Peyer's patch (tissue), 4 donors: ENCODE measurements at regions not wholly inside any gene's neighbourhood (a gene's known extent, or its start where the extent isn't known, plus 50 kb on each side); places are given as distances from the start of the nearest gene placed in this dataset.

Experiments
- DNase-seq, 3 donors: peaks; one replicate each; pipeline ENCODE4 v3.0.0-alpha.2; 2017 to 2019
- H3K27ac ChIP-seq, 4 donors: fragments of 200-600 bp; sonication (generic); one replicate each; pipeline ENCODE4 v1.5.1; 2016 to 2019
- H3K27me3 ChIP-seq, 2 donors: fragments of 200-600 bp; sonication (generic); one replicate each; pipeline ENCODE4 v1.5.1; 2019
- H3K36me3 ChIP-seq, 3 donors: fragments of 200-600 bp; sonication (generic); one replicate each; pipeline ENCODE4 v1.5.1; 2016 to 2019
- H3K4me1 ChIP-seq, 4 donors: fragments of 200-600 bp; sonication (generic); one replicate each; pipeline ENCODE4 v1.5.1; 2016 to 2019
- H3K4me3 ChIP-seq, 4 donors: fragments of 200-600 bp; sonication (generic); 1 replicate in 3 of 4; 2 replicates in 1 of 4; pipeline ENCODE4 v1.5.1; 2016 to 2019; ENCODE audit warnings: mild to moderate bottlenecking in 1 of 4
- H3K9me3 ChIP-seq, 4 donors: fragments of 200-600 bp; sonication (generic); one replicate each; pipeline ENCODE4 v1.5.1; 2016 to 2019; ENCODE audit warnings: mild to moderate bottlenecking in 1 of 4
- POLR2A ChIP-seq, 2 donors: fragments of 450-650 bp; IDR thresholded peaks; one replicate each; pipeline ENCODE4 v1.5.1; 2017; ENCODE audit warnings: antibody characterized with exemption in 2 of 2, mild to moderate bottlenecking in 2 of 2, moderate library complexity in 2 of 2
- TF ChIP-seq, protein P1 (sequence below), 6 experiments: fragments of 450-650 bp in 4 of 6; fragments of 200-600 bp in 2 of 6; sonication (generic) in 1 of 6; IDR thresholded peaks; one replicate each; pipeline ENCODE4 v1.5.1; 2017 to 2019; ENCODE audit warnings: antibody characterized with exemption in 6 of 6, mild to moderate bottlenecking in 3 of 6, moderate library complexity in 1 of 6

DNA sequence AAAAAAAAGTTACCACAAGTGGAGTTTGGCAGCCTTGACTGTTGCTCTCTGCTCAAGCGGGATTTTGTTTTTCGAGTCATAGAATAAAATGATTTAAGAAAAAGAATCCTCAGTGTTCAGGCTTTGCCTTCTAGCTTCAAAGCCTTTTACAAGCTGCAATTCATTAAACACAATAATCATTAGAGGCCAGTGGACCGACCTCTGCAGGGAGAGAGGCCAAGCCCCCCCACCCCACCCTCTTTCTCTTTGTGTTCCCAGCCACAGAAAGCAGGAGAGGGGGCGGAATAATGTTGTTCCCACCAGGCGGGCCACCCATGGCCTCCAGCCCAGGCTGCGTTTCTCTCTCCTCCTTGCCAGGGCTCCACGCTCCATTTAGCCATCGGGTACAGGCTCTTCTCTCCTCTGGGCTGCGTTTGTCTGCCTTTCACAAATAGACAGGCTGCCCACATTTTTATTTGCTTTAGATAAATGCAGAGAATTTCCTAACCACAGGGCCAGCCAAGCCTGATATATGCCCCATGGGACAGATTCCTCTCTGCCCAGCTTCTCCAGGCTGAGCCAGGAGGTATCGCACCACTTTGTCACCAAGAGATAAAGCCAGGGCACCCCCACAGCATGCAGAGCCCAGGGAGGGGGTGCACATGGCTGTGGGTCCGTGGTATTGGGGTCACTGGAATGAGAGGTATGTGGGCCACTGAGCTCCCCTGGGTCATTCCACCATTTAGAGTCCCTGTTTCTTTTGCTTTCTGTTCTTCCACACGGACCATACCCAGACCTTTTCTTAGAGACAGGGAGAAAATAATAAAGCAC lies 318.8 kb downstream of the PIK3R1 start:
- no peaks in the 10 kb centered on the region for H3K36me3 ChIP-seq
- no peak overlapping the region for H3K4me3 ChIP-seq
- H3K4me1 ChIP-seq = peaks cover 0 to 15% (median 0%) of the 10 kb centered on the region in 4 donors
- TF ChIP-seq POLR2A (IDR thresholded peaks at IDR 0.05) = no peak
- TF ChIP-seq, protein P1, sequence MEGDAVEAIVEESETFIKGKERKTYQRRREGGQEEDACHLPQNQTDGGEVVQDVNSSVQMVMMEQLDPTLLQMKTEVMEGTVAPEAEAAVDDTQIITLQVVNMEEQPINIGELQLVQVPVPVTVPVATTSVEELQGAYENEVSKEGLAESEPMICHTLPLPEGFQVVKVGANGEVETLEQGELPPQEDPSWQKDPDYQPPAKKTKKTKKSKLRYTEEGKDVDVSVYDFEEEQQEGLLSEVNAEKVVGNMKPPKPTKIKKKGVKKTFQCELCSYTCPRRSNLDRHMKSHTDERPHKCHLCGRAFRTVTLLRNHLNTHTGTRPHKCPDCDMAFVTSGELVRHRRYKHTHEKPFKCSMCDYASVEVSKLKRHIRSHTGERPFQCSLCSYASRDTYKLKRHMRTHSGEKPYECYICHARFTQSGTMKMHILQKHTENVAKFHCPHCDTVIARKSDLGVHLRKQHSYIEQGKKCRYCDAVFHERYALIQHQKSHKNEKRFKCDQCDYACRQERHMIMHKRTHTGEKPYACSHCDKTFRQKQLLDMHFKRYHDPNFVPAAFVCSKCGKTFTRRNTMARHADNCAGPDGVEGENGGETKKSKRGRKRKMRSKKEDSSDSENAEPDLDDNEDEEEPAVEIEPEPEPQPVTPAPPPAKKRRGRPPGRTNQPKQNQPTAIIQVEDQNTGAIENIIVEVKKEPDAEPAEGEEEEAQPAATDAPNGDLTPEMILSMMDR (IDR thresholded peaks at IDR 0.05) = no peak
- H3K9me3 ChIP-seq = no peaks in the 10 kb centered on the region
- no peaks in the 10 kb centered on the region for H3K27me3 ChIP-seq
- peak overlapping the region in 1 of 4 donors; percentile 36 for H3K27ac ChIP-seq
- no peak for DNase-seq

DNA sequence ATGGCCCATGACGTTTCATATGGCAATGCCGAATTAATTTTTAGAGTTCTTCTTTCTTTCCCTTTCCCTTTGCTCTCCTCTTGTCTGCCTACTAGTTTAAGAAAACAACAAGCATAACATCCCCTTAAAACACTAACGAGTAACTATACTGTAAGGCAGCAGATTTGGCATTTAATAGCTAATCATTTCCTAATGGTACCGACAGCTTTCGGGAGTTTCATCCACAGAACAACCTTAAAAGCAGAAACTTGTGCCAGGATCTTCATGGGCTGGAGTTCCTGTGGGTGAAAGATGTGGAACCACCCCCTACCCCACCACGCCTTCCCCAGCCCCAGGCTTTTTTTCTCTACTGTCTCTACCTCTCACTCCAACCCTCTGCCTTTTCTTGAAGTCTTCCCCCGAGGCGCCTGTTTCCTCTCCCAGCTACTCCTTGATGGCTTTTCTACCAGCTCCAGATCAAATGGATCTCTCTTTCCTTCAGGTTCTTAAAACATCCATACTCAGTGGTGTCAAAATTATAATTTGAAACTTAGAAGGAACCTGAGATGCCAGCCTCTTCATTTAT lies 319.5 kb downstream of the PIK3R1 start:
- H3K27ac ChIP-seq = no peak overlapping the region
- DNase-seq = no peak
- no peak for TF ChIP-seq POLR2A (IDR thresholded peaks at IDR 0.05)
- TF ChIP-seq, protein P1 (IDR thresholded peaks at IDR 0.05) = no peak
- no peaks in the 10 kb centered on the region for H3K36me3 ChIP-seq
- peaks cover 0 to 15% (median 0%) of the 10 kb centered on the region in 4 donors for H3K4me1 ChIP-seq
- no peaks in the 10 kb centered on the region for H3K27me3 ChIP-seq
- H3K4me3 ChIP-seq = no peak overlapping the region
- no peaks in the 10 kb centered on the region for H3K9me3 ChIP-seq

DNA sequence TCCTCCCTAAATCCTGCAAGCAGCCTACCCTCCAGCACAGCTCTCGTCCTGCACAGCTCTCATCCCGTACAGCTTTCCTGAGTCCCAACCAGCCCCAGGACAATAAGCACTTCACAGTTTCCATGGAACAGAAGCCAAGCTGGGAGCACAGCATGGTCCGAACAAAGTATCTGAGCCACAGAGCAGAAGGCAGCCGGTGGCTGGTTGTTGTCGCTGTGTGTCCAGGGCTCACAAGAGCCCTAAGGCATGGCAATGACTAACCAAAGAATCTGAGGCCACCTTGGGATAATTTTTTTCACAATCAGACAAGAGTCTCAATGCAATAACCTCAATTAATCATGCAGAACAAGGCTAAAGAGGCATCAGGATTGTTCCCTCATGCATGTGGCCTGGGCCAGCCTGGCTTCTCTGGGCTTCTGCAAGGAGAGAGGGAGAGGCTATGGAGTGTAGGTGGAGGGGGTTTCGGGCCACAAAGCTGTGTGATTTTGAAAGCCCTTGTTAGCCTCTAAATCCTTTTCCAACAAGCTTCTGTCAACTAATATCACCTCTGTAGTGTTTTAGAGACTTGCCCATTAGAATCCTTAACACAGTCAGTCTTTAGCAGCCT lies 323.4 kb downstream of the PIK3R1 start:
- DNase-seq = no peak
- H3K27ac ChIP-seq = no peak overlapping the region
- TF ChIP-seq POLR2A (IDR thresholded peaks at IDR 0.05) = no peak
- TF ChIP-seq, protein P1 (IDR thresholded peaks at IDR 0.05) = no peak
- no peak overlapping the region for H3K4me3 ChIP-seq
- no peaks in the 10 kb centered on the region for H3K9me3 ChIP-seq
- H3K27me3 ChIP-seq = no peaks in the 10 kb centered on the region
- H3K4me1 ChIP-seq = peaks cover 0 to 5% (median 0%) of the 10 kb centered on the region in 4 donors
- H3K36me3 ChIP-seq = no peaks in the 10 kb centered on the region

DNA sequence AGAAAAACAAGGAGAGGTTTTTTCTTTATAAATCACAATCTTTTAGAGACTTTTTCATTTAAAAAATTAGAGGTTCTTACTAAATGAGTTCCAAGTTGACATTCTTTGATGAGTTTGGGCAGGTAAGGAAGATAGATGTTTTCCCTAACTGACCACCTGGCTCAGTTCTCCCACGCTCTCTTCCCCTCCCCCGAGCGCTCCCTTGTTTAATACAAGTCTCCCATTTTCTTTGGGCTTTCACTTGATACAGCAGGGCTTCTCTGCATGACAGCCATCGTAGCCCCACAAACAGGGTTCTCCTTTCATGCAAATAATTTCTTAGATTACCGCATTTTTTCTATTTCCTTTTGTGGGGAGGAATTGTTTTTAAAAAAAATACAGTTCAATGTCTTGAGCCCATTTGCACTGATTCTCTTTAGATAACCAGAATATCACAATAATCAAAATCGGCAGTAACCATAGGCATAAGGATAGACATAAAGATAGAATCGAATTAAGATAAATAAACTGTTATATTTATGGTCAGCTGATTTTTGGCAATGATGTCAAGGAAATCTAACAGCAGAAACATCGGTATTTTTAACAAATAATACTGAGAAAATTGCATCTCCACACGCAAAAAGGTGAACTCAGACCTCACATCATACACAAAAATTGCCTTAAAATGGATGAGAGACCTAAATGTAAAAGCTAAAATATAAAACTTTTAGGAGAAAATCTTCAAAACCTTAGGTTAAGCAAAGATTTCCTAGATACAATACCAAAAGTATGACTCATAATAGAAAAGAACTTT lies 325.4 kb downstream of the PIK3R1 start:
- Histone ChIP-seq H3K4me1 (no peaks in the 10 kb centered on the region), H3K27me3 (no peaks in the 10 kb centered on the region), H3K4me3 (no peak overlapping the region), H3K36me3 (no peaks in the 10 kb centered on the region), H3K9me3 (no peaks in the 10 kb centered on the region), H3K27ac (no peak overlapping the region)
- TF ChIP-seq, protein P1 (IDR thresholded peaks at IDR 0.05) = no peak
- no peak for TF ChIP-seq POLR2A (IDR thresholded peaks at IDR 0.05)
- no peak for DNase-seq

DNA sequence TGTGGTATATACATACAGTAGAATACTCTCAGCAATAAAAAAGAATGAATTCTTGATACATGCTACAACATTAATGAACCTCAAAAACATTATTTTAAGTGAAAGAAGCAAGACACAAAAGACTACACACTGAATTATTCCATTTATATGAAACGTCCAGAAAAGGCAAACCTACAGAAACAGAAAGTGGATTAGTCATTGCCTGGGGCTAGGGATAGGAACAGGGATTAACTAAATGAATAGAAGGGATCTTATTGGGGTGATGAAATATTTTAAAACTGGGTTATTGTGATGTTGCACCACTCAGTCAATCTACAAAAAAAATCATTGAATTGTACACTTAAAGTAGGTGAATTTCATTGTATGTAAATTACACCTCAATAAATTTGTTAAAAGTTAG lies 326.7 kb downstream of the PIK3R1 start:
- Histone ChIP-seq H3K9me3 (no peaks in the 10 kb centered on the region), H3K27ac (no peak overlapping the region), H3K4me3 (no peak overlapping the region), H3K4me1 (no peaks in the 10 kb centered on the region), H3K27me3 (no peaks in the 10 kb centered on the region), H3K36me3 (no peaks in the 10 kb centered on the region)
- no peak for DNase-seq
- TF ChIP-seq POLR2A (IDR thresholded peaks at IDR 0.05) = no peak
- TF ChIP-seq, protein P1 (IDR thresholded peaks at IDR 0.05) = no peak
